Peyer's patch (tissue), 4 donors: ENCODE measurements at regions not wholly inside any gene's neighbourhood (a gene's known extent, or its start where the extent isn't known, plus 50 kb on each side); places are given as distances from the start of the nearest gene placed in this dataset.

Experiments
- POLR2A ChIP-seq, 2 donors: fragments of 450-650 bp; IDR thresholded peaks; one replicate each; pipeline ENCODE4 v1.5.1; 2017; ENCODE audit warnings: antibody characterized with exemption in 2 of 2, mild to moderate bottlenecking in 2 of 2, moderate library complexity in 2 of 2
- TF ChIP-seq, protein P1 (sequence below), 6 experiments: fragments of 450-650 bp in 4 of 6; fragments of 200-600 bp in 2 of 6; sonication (generic) in 1 of 6; IDR thresholded peaks; one replicate each; pipeline ENCODE4 v1.5.1; 2017 to 2019; ENCODE audit warnings: antibody characterized with exemption in 6 of 6, mild to moderate bottlenecking in 3 of 6, moderate library complexity in 1 of 6

DNA sequence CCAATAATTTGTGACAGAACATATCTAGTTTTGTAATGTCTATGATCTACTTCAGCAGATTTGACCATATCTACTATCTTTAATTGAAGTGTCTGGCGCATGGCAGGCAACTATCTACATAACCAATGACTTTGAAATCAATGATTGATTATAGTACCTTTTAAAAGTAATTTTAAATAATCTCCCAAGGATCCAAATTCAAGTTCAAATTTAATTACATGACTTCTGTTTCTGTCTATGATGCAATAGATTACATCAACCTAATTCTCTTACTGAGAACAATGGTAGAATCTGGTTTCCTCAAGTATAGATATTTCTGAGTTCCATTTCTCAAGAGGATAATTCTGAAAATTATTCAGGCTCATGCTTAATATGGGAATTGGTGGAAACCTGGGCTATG lies 177.4 kb upstream of the IL15 start:
- TF ChIP-seq, protein P1, sequence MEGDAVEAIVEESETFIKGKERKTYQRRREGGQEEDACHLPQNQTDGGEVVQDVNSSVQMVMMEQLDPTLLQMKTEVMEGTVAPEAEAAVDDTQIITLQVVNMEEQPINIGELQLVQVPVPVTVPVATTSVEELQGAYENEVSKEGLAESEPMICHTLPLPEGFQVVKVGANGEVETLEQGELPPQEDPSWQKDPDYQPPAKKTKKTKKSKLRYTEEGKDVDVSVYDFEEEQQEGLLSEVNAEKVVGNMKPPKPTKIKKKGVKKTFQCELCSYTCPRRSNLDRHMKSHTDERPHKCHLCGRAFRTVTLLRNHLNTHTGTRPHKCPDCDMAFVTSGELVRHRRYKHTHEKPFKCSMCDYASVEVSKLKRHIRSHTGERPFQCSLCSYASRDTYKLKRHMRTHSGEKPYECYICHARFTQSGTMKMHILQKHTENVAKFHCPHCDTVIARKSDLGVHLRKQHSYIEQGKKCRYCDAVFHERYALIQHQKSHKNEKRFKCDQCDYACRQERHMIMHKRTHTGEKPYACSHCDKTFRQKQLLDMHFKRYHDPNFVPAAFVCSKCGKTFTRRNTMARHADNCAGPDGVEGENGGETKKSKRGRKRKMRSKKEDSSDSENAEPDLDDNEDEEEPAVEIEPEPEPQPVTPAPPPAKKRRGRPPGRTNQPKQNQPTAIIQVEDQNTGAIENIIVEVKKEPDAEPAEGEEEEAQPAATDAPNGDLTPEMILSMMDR (IDR thresholded peaks at IDR 0.05), result no peak
- no peak for TF ChIP-seq POLR2A (IDR thresholded peaks at IDR 0.05)
